ENCODE measurements at regions not wholly inside any gene's neighbourhood (a gene's known extent, or its start where the extent isn't known, plus 50 kb on each side); places are given as distances from the start of the nearest gene placed in this dataset.

DNA sequence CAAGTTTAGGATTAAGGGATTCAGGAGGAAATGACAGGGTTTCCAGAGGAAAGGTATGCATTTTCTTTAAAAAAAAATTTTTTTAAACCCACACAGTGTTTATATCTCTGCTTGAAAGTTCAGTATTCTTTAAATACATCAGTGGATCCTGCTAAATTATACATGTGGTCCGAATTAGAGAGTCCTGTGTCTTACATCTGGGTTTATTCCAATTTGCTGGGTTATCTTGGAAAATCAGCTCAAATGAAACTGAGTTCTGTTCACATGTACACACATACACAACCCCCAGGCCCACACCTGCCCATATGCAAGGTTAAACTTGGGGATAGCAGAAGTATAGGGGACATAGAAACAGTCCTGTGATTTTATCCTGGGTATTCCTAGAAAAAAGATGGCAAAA, 493.7 kb downstream of the ZNF608 start:
- TF ChIP-seq, protein P1, sequence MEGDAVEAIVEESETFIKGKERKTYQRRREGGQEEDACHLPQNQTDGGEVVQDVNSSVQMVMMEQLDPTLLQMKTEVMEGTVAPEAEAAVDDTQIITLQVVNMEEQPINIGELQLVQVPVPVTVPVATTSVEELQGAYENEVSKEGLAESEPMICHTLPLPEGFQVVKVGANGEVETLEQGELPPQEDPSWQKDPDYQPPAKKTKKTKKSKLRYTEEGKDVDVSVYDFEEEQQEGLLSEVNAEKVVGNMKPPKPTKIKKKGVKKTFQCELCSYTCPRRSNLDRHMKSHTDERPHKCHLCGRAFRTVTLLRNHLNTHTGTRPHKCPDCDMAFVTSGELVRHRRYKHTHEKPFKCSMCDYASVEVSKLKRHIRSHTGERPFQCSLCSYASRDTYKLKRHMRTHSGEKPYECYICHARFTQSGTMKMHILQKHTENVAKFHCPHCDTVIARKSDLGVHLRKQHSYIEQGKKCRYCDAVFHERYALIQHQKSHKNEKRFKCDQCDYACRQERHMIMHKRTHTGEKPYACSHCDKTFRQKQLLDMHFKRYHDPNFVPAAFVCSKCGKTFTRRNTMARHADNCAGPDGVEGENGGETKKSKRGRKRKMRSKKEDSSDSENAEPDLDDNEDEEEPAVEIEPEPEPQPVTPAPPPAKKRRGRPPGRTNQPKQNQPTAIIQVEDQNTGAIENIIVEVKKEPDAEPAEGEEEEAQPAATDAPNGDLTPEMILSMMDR (conservative IDR thresholded peaks at IDR 0.05): no peak
- no peak for TF ChIP-seq ZFX (IDR thresholded peaks at IDR 0.05)
